ENCODE measurements at regions not wholly inside any gene's neighbourhood (a gene's known extent, or its start where the extent isn't known, plus 50 kb on each side); places are given as distances from the start of the nearest gene placed in this dataset.
A peak's percentile ranks its signal among the peaks of the same experiment; 100 is the strongest.

GRCh38 chr5:124895236-124895635 lies 148.8 kb upstream of the ZNF608 start:
- no peaks in the 10 kb centered on the region for H3K36me3 Mint-ChIP-seq
- H3K9me3 Mint-ChIP-seq, result peaks cover 0 to 3% (median 0%) of the 10 kb centered on the region in 9 donors
- ATAC-seq, result no peak
- H3K27me3 Mint-ChIP-seq, result no peaks in the 10 kb centered on the region
- H3K4me1 Mint-ChIP-seq, result no peaks in the 10 kb centered on the region
- POLR2A ChIA-PET, result no interaction called here
- H3K4me3 Mint-ChIP-seq, result no peak overlapping the region
- DNase-seq, result no peak
- H3K27ac Mint-ChIP-seq, result no peak overlapping the region

- no peak for ATAC-seq
- no peak for DNase-seq
- POLR2A ChIA-PET, result no interaction called here
- peaks cover 0 to 8% (median 0%) of the 10 kb centered on the region in 5 donors for H3K27me3 Mint-ChIP-seq
- no peaks in the 10 kb centered on the region for H3K36me3 Mint-ChIP-seq
- H3K9me3 Mint-ChIP-seq, result peaks cover 0 to 1% (median 0%) of the 10 kb centered on the region in 9 donors
- H3K4me3 Mint-ChIP-seq, result no peak overlapping the region
- H3K27ac Mint-ChIP-seq, result no peak overlapping the region
- H3K4me1 Mint-ChIP-seq, result peaks cover 0 to 23% (median 1%) of the 10 kb centered on the region in 4 donors
Measured at GRCh38 chr5:124901081-124901480, 154.6 kb upstream of the ZNF608 start.

- DNase-seq (peak in 1 of 10 donors; percentile 18), ATAC-seq (peak in 1 of 2 donors; percentile 64)
- H3K4me1 Mint-ChIP-seq, result peaks cover 0 to 27% (median 1%) of the 10 kb centered on the region in 4 donors
- H3K36me3 Mint-ChIP-seq, result no peaks in the 10 kb centered on the region
- POLR2A ChIA-PET, result no interaction called here
- peak overlapping the region in 1 of 10 donors; percentile 61 for H3K4me3 Mint-ChIP-seq
- H3K9me3 Mint-ChIP-seq, result peaks cover 0 to 1% (median 0%) of the 10 kb centered on the region in 9 donors
- peak overlapping the region in 1 of 10 donors; percentile 34 for H3K27ac Mint-ChIP-seq
- peaks cover 0 to 8% (median 2%) of the 10 kb centered on the region in 5 donors for H3K27me3 Mint-ChIP-seq
Measured at GRCh38 chr5:124902097-124902821, 155.8 kb upstream of the ZNF608 start.

- ATAC-seq, result no peak
Measured at GRCh38 chr5:124905256-124906130, 159.1 kb upstream of the ZNF608 start.

GRCh38 chr5:124906339-124907097 lies 160.1 kb upstream of the ZNF608 start:
- Mint-ChIP-seq H3K27me3 (peaks cover 0 to 6% (median 3%) of the 10 kb centered on the region in 5 donors), H3K9me3 (peaks cover 0 to 2% (median 0%) of the 10 kb centered on the region in 9 donors), H3K4me1 (peaks cover 0 to 26% (median 1%) of the 10 kb centered on the region in 4 donors), H3K27ac (no peak overlapping the region), H3K4me3 (no peak overlapping the region), H3K36me3 (no peaks in the 10 kb centered on the region)
- POLR2A ChIA-PET, result no interaction called here
- ATAC-seq, result no peak
- DNase-seq, result no peak

More at GRCh38 chr5:124905256-124906130, 159.1 kb upstream of the ZNF608 start:
- no peak for DNase-seq
- Mint-ChIP-seq H3K4me1 (peaks cover 0 to 27% (median 1%) of the 10 kb centered on the region in 4 donors), H3K9me3 (peaks cover 0 to 2% (median 0%) of the 10 kb centered on the region in 9 donors), H3K27me3 (peaks cover 0 to 6% (median 6%) of the 10 kb centered on the region in 5 donors), H3K4me3 (no peak overlapping the region), H3K27ac (no peak overlapping the region), H3K36me3 (no peaks in the 10 kb centered on the region)
- POLR2A ChIA-PET, result no interaction called here

- DNase-seq (no peak), ATAC-seq (no peak)
- Mint-ChIP-seq H3K27ac (no peak overlapping the region), H3K4me3 (no peak overlapping the region), H3K36me3 (no peaks in the 10 kb centered on the region), H3K9me3 (peaks cover 0 to 2% (median 0%) of the 10 kb centered on the region in 9 donors), H3K4me1 (peaks cover 0 to 19% (median 1%) of the 10 kb centered on the region in 4 donors), H3K27me3 (peaks cover 0 to 6% (median 3%) of the 10 kb centered on the region in 5 donors)
- POLR2A ChIA-PET, result no interaction called here
Measured at GRCh38 chr5:124907098-124907644, 160.7 kb upstream of the ZNF608 start.

GRCh38 chr5:124908581-124909451 lies 162.4 kb upstream of the ZNF608 start:
- peaks cover 0 to 3% (median 0%) of the 10 kb centered on the region in 9 donors for H3K9me3 Mint-ChIP-seq
- ATAC-seq, result no peak
- no peak for DNase-seq
- no peak overlapping the region for H3K4me3 Mint-ChIP-seq
- no peaks in the 10 kb centered on the region for H3K36me3 Mint-ChIP-seq
- H3K27ac Mint-ChIP-seq, result no peak overlapping the region
- H3K27me3 Mint-ChIP-seq, result peaks cover 0 to 8% (median 3%) of the 10 kb centered on the region in 5 donors
- POLR2A ChIA-PET, result no interaction called here
- H3K4me1 Mint-ChIP-seq, result peaks cover 0 to 5% (median 0%) of the 10 kb centered on the region in 4 donors

GRCh38 chr5:124909734-124910133 lies 163.3 kb upstream of the ZNF608 start:
- POLR2A ChIA-PET, result no interaction called here
- no peaks in the 10 kb centered on the region for H3K36me3 Mint-ChIP-seq
- DNase-seq, result no peak
- ATAC-seq, result no peak
- H3K4me3 Mint-ChIP-seq, result no peak overlapping the region
- peaks cover 0 to 9% (median 3%) of the 10 kb centered on the region in 5 donors for H3K27me3 Mint-ChIP-seq
- H3K27ac Mint-ChIP-seq, result no peak overlapping the region
- H3K4me1 Mint-ChIP-seq, result peaks cover 0 to 4% (median 0%) of the 10 kb centered on the region in 4 donors
- peaks cover 0 to 3% (median 0%) of the 10 kb centered on the region in 9 donors for H3K9me3 Mint-ChIP-seq

GRCh38 chr5:124910354-124911016 lies 164.0 kb upstream of the ZNF608 start:
- H3K27ac Mint-ChIP-seq, result no peak overlapping the region
- no peak overlapping the region for H3K4me3 Mint-ChIP-seq
- POLR2A ChIA-PET, result no interaction called here
- peaks cover 0 to 3% (median 0%) of the 10 kb centered on the region in 9 donors for H3K9me3 Mint-ChIP-seq
- H3K4me1 Mint-ChIP-seq, result peaks cover 0 to 4% (median 0%) of the 10 kb centered on the region in 4 donors
- H3K36me3 Mint-ChIP-seq, result no peaks in the 10 kb centered on the region
- DNase-seq, result no peak
- H3K27me3 Mint-ChIP-seq, result peaks cover 0 to 16% (median 5%) of the 10 kb centered on the region in 5 donors
- no peak for ATAC-seq

- H3K36me3 Mint-ChIP-seq, result no peaks in the 10 kb centered on the region
Measured at GRCh38 chr5:124912638-124913328, 166.3 kb upstream of the ZNF608 start.

GRCh38 chr5:124913329-124913653 lies 166.9 kb upstream of the ZNF608 start:
- Mint-ChIP-seq H3K27ac (no peak overlapping the region), H3K36me3 (no peaks in the 10 kb centered on the region), H3K9me3 (peaks cover 0 to 3% (median 0%) of the 10 kb centered on the region in 9 donors), H3K27me3 (peaks cover 0 to 16% (median 3%) of the 10 kb centered on the region in 5 donors), H3K4me3 (no peak overlapping the region), H3K4me1 (peaks cover 0 to 4% (median 0%) of the 10 kb centered on the region in 4 donors)
- ATAC-seq, result no peak
- POLR2A ChIA-PET, result no interaction called here
- DNase-seq, result no peak

More at GRCh38 chr5:124912638-124913328, 166.3 kb upstream of the ZNF608 start:
- no peak overlapping the region for H3K4me3 Mint-ChIP-seq
- peaks cover 0 to 4% (median 0%) of the 10 kb centered on the region in 4 donors for H3K4me1 Mint-ChIP-seq
- H3K27ac Mint-ChIP-seq, result no peak overlapping the region
- POLR2A ChIA-PET, result no interaction called here
- DNase-seq (no peak), ATAC-seq (no peak)
- H3K27me3 Mint-ChIP-seq, result peaks cover 0 to 16% (median 3%) of the 10 kb centered on the region in 5 donors
- peaks cover 0 to 3% (median 0%) of the 10 kb centered on the region in 9 donors for H3K9me3 Mint-ChIP-seq
